COLO668 (cell line): ENCODE measurements at regions not wholly inside any gene's neighbourhood (a gene's known extent, or its start where the extent isn't known, plus 50 kb on each side); places are given as distances from the start of the nearest gene placed in this dataset.

Experiments
- DNase-seq: peaks from one replicate; lab custom pipeline; 2025; ENCODE audit not compliant: unreplicated experiment; lab: John Stamatoyannopoulos, UW

- DNase-seq = no peak
Measured at GRCh38 chr15:94602754-94603470, 371.6 kb downstream of the MCTP2 start.

- DNase-seq = no peak
Measured at GRCh38 chr15:94606286-94606685, 374.9 kb downstream of the MCTP2 start.

GRCh38 chr15:94607176-94607654 is 375.9 kb downstream of the MCTP2 start:
- DNase-seq = no peak

- DNase-seq = no peak
Measured at GRCh38 chr15:94610069-94610468, 378.7 kb downstream of the MCTP2 start.

- DNase-seq = no peak
Measured at GRCh38 chr15:94610485-94610884, 379.1 kb downstream of the MCTP2 start.

- no peak for DNase-seq
Measured at GRCh38 chr15:94611656-94612055, 380.3 kb downstream of the MCTP2 start.

GRCh38 chr15:94615688-94616087 is 384.3 kb downstream of the MCTP2 start:
- no peak for DNase-seq

- DNase-seq = no peak
Measured at GRCh38 chr15:94620632-94621031, 389.3 kb downstream of the MCTP2 start.

GRCh38 chr15:94621736-94622135 is 390.4 kb downstream of the MCTP2 start:
- DNase-seq = no peak

GRCh38 chr15:94626949-94627348 is 395.6 kb downstream of the MCTP2 start:
- no peak for DNase-seq

GRCh38 chr15:94631608-94632007 is 400.2 kb downstream of the MCTP2 start:
- no peak for DNase-seq

GRCh38 chr15:94638183-94638582 is 406.8 kb downstream of the MCTP2 start:
- no peak for DNase-seq

GRCh38 chr15:94639701-94640100 is 408.3 kb downstream of the MCTP2 start:
- DNase-seq = no peak

- DNase-seq = no peak
Measured at GRCh38 chr15:94644433-94644832, 413.1 kb downstream of the MCTP2 start.

GRCh38 chr15:94653071-94653470 is 421.7 kb downstream of the MCTP2 start:
- no peak for DNase-seq

- DNase-seq = no peak
Measured at GRCh38 chr15:94655249-94655880, 424.0 kb downstream of the MCTP2 start.

GRCh38 chr15:94665676-94666441 is 434.5 kb downstream of the MCTP2 start:
- no peak for DNase-seq

GRCh38 chr15:94666553-94666952 is 435.2 kb downstream of the MCTP2 start:
- DNase-seq = no peak

- no peak for DNase-seq
Measured at GRCh38 chr15:94667109-94667508, 435.7 kb downstream of the MCTP2 start.

- DNase-seq = no peak
Measured at GRCh38 chr15:94670438-94671034, 439.2 kb downstream of the MCTP2 start.

- DNase-seq = no peak
Measured at GRCh38 chr15:94671858-94672532, 440.6 kb downstream of the MCTP2 start.
